Myocyte (in vitro differentiated cells): ENCODE measurements at regions not wholly inside any gene's neighbourhood (a gene's known extent, or its start where the extent isn't known, plus 50 kb on each side); places are given as distances from the start of the nearest gene placed in this dataset.

Experiments
- DNase-seq: peaks from one replicate; pipeline ENCODE4 v3.0.0-alpha.2; 2012; ENCODE audit warnings: low read depth

DNA sequence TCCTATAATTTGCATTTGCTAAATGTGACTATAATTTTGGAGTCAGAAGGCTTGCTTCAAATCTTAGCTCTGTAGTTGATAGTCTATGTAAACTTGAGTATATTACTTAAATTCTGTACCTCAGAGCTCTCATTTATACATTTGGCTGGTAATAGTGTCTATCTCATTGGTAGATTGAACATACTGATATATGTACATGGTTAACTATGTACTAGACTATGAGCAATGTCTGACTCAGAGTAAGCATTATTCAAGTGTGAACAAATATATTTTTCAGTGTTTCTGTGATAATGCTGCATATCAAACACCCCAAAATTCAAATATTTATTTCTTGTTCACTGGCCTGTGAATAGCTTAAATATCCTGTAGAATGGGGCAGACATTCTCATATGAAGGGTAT lies 1568.9 kb upstream of the PABPC4L start:
- DNase-seq = no peak

DNA sequence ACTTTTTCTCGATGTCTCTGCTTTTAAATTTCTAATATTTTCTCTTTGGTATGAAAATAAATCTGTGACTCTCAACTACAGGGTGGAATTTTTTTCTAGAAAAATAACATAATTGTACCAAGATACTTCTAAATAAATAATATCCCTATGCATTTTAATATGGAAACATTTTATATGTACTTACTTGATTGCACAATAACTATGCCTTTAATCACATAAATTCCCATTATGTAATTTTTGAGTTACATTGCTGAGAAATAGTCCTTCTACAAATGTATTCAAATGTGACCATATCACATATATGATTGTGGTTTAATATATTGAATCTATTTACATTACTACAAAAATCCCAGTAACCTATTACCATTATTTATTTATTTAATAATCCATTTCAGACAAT lies 1543.3 kb upstream of the PABPC4L start:
- DNase-seq = no peak

DNA sequence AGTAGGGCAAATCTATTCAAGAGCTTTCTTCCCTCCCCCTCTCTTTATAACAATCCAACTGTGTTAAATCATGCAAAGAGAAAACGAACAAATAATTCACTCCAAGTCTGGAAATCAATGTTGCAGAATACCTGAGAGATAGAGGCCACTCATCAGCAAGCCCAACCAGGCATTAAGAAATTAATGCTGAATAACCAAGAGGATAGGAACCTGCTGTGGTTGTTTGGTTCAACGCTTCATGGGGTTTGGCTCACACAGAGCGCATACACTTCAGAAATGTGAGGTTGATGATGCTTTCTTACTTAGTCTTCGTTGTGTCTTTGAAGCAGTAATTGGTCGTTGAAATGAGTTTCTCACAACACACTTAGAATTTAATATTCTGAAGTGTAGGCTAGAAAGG lies 1540.0 kb upstream of the PABPC4L start:
- no peak for DNase-seq

DNA sequence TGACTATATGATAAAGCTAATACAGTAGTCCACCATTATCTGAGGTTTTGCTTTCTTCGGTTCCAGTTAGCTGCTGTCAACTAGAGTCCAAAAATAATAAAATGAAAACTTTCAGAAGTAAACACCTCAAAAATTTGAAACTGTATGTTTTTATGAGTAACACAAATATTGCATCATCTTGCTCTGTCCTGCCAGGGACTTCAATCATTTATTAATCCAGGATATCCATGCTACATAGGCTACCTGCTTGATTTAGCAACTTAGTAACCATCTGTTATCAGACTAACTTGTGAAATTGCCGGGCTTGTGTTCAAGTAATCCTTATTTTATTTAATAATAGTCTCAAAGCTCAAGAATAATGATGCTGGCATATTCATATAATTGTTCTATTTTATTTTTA lies 1537.8 kb upstream of the PABPC4L start:
- no peak for DNase-seq

DNA sequence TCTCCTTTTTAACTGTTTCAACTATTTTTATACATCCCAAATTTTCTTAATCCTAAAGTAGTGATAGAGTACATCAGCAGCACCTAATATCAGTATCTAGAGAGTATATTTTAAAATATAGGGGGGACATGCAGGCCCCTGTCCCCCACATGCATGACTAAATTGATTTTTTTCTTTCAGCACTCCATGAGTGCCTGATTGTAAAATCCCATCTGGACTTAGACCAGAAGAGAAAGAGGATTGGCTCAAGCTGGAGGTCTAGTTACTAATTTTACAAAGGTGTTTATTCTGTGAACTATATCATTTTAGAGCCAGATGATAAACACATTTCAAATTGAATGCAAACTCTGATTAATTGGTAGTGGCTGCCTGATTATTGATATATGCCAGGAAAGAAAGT lies 1533.9 kb upstream of the PABPC4L start:
- no peak for DNase-seq

DNA sequence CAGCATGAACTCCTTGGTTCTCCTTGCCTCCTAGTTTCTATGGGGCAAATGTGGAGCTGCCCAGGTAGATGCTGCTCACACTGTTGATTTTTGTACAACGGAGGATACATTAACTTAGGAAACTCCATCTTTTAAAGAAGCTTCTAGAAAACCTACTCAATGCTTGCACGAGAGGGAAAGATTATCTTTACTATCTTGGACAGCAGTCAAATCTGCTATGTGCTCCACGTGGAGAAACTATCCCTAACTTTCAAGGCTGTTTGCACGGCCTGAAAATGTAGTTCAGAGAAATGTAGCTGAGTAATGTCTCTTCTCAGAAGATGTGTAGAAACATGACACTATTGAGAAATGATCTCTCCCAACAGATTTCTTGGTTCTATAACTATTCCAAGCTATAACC lies 1530.9 kb upstream of the PABPC4L start:
- no peak for DNase-seq

DNA sequence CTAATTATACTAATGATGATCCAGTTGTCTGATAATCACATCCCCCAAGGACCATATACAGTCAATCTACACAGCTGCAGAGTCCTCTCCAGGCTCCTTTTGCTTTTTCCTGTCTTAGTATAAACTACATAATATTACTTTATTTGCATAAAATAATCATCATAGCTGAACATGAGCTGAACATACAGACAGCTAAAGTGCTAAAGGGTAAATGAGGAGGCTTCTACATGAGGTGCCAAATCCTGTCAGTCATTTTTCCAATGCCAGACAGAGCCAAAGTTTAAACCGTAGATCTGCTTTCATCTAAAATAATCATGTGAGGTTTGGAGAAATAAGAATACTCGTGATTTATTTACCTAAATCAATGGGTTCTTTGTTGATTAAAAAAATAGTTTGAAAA lies 1530.1 kb upstream of the PABPC4L start:
- DNase-seq = no peak

DNA sequence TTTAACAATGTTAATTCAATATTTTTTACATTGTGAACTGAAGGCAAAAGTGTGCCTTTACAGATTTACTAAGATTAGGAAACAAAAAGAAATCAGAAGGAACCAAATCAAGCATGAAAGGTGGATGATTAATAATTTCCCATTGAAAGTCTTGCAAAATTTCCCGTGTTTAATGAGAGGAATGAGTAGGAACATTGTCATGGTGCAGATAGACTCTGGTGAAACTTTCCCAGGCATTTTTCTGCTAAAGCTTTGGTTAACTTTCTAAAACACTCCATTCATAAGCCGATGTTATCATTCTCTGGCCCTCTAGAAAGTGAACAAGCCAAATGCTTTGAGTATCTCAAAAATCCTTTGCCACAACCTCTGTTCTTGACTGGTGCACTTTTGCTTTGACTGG lies 1522.8 kb upstream of the PABPC4L start:
- no peak for DNase-seq

DNA sequence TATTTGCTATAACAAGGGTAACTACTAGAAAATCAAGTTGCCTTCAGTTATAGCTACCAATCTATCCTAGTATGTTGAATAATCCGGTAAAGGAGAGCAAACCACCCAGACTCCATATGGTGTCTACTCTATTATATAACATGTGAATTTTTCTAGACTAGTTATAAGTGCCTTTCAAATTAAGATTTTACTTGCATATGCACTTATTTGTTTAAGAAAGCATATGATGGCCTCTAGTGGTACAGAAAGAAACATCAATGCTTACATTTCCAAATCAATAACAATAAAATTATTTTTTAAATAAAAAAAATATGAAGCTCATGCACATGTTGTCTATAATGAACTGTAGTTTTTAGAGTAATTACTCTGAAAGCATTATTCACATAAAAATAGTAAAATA lies 1516.4 kb upstream of the PABPC4L start:
- peak; percentile 2 for DNase-seq

DNA sequence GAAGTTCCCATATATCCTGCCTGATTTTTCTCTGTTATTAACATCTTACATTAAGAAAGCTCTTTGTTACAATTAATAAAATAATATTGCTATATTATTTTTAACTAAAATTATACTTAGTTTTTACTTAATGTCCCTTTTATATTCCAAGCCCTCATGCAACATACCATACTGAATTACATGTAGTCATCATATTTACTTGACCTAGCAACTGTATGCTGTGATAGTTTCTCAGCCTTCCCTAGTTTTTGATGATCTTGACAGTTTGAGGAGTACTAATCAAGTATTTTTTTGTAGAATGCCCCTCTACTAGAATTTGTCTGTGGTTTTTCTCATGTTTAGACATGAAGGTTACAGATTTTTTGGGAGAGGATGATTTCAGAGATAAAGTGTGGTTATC lies 1503.8 kb upstream of the PABPC4L start:
- DNase-seq = no peak

DNA sequence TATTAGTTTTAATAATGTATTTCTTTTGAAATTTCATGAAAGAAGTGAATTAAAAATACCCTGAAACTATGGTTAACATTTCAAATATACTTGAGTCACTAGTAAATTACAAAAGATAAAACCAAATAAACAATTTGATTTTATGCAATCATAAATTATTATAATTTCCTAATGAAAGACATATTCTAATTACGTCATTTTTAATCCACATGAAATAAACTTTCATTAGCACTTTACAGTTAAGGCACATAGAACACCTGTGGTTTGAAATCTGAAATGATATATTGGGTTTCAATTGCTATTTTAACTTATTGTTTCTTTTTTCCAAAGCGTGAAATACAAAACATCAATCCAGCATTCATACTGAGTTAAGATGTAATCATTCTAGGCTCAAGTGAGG lies 1492.5 kb upstream of the PABPC4L start:
- no peak for DNase-seq

DNA sequence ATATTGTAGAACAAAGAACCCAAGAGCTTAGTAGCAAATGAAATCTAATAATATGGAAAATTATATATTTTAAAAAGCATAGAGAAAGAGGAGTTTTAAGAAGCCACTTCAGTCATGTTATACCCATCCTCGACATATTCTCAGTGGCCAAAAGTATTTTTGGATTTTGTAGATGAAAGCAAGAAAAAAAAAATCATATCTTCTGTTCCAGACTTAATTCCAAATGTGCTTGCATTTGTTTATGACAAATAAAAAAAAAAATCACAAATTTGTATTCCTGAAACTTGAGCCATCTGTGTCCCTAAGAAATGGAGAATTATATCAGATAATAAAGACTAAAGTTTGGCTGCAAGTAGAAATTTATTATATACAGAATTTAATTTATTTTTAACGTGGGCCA lies 1482.4 kb upstream of the PABPC4L start:
- no peak for DNase-seq

DNA sequence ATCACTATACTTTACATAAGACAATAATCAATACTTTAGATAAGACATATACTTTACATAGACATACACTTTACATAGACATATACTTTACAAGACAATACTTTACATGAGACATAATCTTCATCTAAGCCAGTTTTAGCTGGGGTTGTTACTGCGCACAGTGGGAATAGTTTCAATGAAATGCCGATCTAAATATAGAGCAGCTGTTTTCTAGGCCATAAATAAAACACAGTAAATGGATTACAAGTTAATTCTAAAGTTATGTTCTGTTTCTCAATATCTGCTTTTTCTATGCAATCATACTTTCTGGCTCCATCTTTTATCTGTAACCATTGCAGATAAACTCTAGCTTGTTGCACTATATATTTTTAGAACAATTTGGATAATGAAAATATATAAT lies 1470.6 kb upstream of the PABPC4L start:
- no peak for DNase-seq

DNA sequence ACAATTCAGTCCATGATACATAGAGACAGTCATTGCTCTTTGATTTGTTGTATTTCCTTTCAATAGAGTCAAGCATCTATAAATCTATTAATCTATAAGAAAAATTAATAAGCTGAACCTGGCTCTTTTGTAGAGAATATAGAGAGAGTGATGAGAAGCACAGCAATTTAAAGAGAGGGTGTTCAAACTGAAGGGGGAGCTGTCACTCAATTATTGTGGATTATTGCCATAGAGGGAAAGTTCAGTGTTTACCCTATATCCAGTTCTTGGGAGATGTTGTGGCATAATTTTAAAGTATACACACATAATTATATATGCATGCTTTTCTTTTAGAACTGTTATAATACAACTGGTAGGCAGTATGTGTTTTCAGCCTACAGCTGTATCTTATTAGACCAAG lies 1469.0 kb upstream of the PABPC4L start:
- no peak for DNase-seq
